Neuronal stem cell (in vitro differentiated cells): ENCODE measurements at regions not wholly inside any gene's neighbourhood (a gene's known extent, or its start where the extent isn't known, plus 50 kb on each side); places are given as distances from the start of the nearest gene placed in this dataset.

Experiments
- DNase-seq: peaks from one replicate; pipeline ENCODE4 v3.0.0-alpha.2; 2013; ENCODE audit warnings: low spot score
- H2AFZ ChIP-seq: one replicate; pipeline ENCODE4 v1.6.1; 2013; ENCODE audit warnings: mild to moderate bottlenecking, low read length, inconsistent platforms
- H2AK5ac ChIP-seq: 2 replicates; pipeline ENCODE4 v1.6.1; 2013; ENCODE audit warnings: low read depth, mild to moderate bottlenecking, inconsistent platforms, low read length, moderate library complexity, mixed read lengths
- H2BK120ac ChIP-seq: 2 replicates; pipeline ENCODE4 v1.6.1; 2013; ENCODE audit warnings: low read depth, mild to moderate bottlenecking, inconsistent platforms, low read length, moderate library complexity, mixed read lengths
- H2BK12ac ChIP-seq: one replicate; pipeline ENCODE4 v1.6.1; 2013; ENCODE audit warnings: low read length, inconsistent platforms
- H2BK15ac ChIP-seq: 2 replicates; pipeline ENCODE4 v1.6.1; 2013; ENCODE audit warnings: mild to moderate bottlenecking, low read length, inconsistent platforms, mixed read lengths
- H2BK5ac ChIP-seq: one replicate; pipeline ENCODE4 v1.6.1; 2013; ENCODE audit warnings: inconsistent platforms, mild to moderate bottlenecking, low read length, moderate library complexity
- H3K14ac ChIP-seq: one replicate; pipeline ENCODE4 v1.6.1; 2013; ENCODE audit warnings: low read length, inconsistent platforms
- H3K18ac ChIP-seq: 2 replicates; pipeline ENCODE4 v1.6.1; 2013; ENCODE audit warnings: low read length, inconsistent platforms
- H3K23ac ChIP-seq: 2 replicates; pipeline ENCODE4 v1.6.1; 2013; ENCODE audit warnings: low read depth, mild to moderate bottlenecking, mixed read lengths, low read length, inconsistent platforms; ENCODE audit not compliant: poor library complexity
- H3K27ac ChIP-seq: replicated peaks from 3 replicates; pipeline ENCODE4 v1.5.1; 2013; ENCODE audit warnings: low read length, inconsistent platforms
- H3K27me3 ChIP-seq, 3 experiments: 2 replicates each; pipeline ENCODE4 v1.6.1; 2013; ENCODE audit warnings: low read length in 3 of 3, mild to moderate bottlenecking in 2 of 3, inconsistent platforms in 1 of 3, low read depth in 1 of 3, mixed read lengths in 1 of 3, moderate library complexity in 1 of 3; ENCODE audit not compliant: control insufficient read depth in 3 of 3, insufficient read depth in 3 of 3
- H3K36me3 ChIP-seq, 2 donors: replicated peaks in 1 of 2; 2 replicates each; pipeline ENCODE4 v1.6.1; 2013; ENCODE audit warnings: low read length in 2 of 2; ENCODE audit not compliant: control insufficient read depth in 2 of 2, insufficient read depth in 2 of 2
- H3K4ac ChIP-seq: 2 replicates; pipeline ENCODE4 v1.6.1; 2013; ENCODE audit warnings: inconsistent platforms, mild to moderate bottlenecking, low read length, moderate library complexity
- H3K4me1 ChIP-seq, 2 donors: 1 replicate in 1 of 2; 2 replicates in 1 of 2; pipeline ENCODE4 v1.6.1; 2013; ENCODE audit warnings: low read length in 2 of 2, low read depth in 1 of 2; ENCODE audit not compliant: control insufficient read depth in 2 of 2, insufficient read depth in 1 of 2
- H3K4me2 ChIP-seq: one replicate; pipeline ENCODE4 v1.6.1; 2013; ENCODE audit warnings: mild to moderate bottlenecking, low read length, inconsistent platforms; ENCODE audit not compliant: insufficient read depth, poor library complexity, severe bottlenecking
- H3K4me3 ChIP-seq, 2 donors: 2 replicates each; pipeline ENCODE4 v1.5.1; 2013; ENCODE audit warnings: low read length in 2 of 2, mild to moderate bottlenecking in 2 of 2, inconsistent platforms in 1 of 2, moderate library complexity in 1 of 2
- H3K79me1 ChIP-seq: one replicate; pipeline ENCODE4 v1.6.1; 2013; ENCODE audit warnings: low read depth, mild to moderate bottlenecking, inconsistent platforms, low read length, moderate library complexity
- H3K9ac ChIP-seq: one replicate; pipeline ENCODE4 v1.6.1; 2013; ENCODE audit warnings: mild to moderate bottlenecking, low read depth, low read length, inconsistent platforms; ENCODE audit not compliant: poor library complexity
- H3K9me3 ChIP-seq, 2 donors: replicated peaks in 1 of 2; 2 replicates each; pipeline versions ENCODE3 to v1.6.1; 2013; ENCODE audit warnings: low read length in 2 of 2, mild to moderate bottlenecking in 2 of 2, inconsistent platforms in 1 of 2, low read depth in 1 of 2, mixed read lengths in 1 of 2, moderate library complexity in 1 of 2; ENCODE audit not compliant: control insufficient read depth in 2 of 2, insufficient read depth in 1 of 2
- H4K8ac ChIP-seq: one replicate; pipeline ENCODE4 v1.6.1; 2013; ENCODE audit warnings: low read depth, mild to moderate bottlenecking, inconsistent platforms, low read length, moderate library complexity
- H4K91ac ChIP-seq: one replicate; pipeline ENCODE4 v1.6.1; 2013; ENCODE audit warnings: low read length, low read depth, mild to moderate bottlenecking, inconsistent platforms; ENCODE audit not compliant: poor library complexity
- WGBS, 2 donors: extraction: QIAGEN DNeasy Blood & Tissue Kit; methylation state at CpG; one replicate each; pipeline ENCODE4 v1.1.7; 2013; ENCODE audit warnings: missing lambda C conversion rate in 2 of 2, mixed read lengths in 1 of 2; ENCODE audit not compliant: insufficient read length in 2 of 2, insufficient replicate concordance in 1 of 2; ENCODE audit errors: extremely low coverage in 2 of 2; 5-methylcytosine and 5-hydroxymethylcytosine counted together

- Histone ChIP-seq H2BK15ac (no peak overlapping the region), H4K8ac (no peak overlapping the region), H3K14ac (no peak overlapping the region), H3K4me2 (no peak overlapping the region), H2AFZ (peak overlapping the region; percentile 16), H2AK5ac (no peak overlapping the region), H2BK12ac (no peak overlapping the region), H3K4me3 (no peak overlapping the region), H4K91ac (no peak overlapping the region), H3K4ac (no peak overlapping the region), H3K4me1 (no peaks in the 10 kb centered on the region), H3K9me3 (no peaks in the 10 kb centered on the region), H3K9ac (no peak overlapping the region), H3K18ac (no peak overlapping the region), H3K23ac (no peak overlapping the region), H3K27ac (no peak overlapping the region), H3K36me3 (no peaks in the 10 kb centered on the region), H3K27me3 (no peaks in the 10 kb centered on the region), H2BK120ac (no peak overlapping the region), H2BK5ac (no peak overlapping the region), H3K79me1 (no peaks in the 10 kb centered on the region)
- no CpG with 5 or more reads among the region's 3 CpGs for WGBS, 2 donors
- no peak for DNase-seq
Measured at GRCh38 chr4:160928482-160928881, 1235.3 kb downstream of the FSTL5 start.

GRCh38 chr4:160947653-160948052 lies 1216.1 kb downstream of the FSTL5 start:
- Histone ChIP-seq H4K8ac (no peak overlapping the region), H3K27ac (no peak overlapping the region), H2AFZ (peak overlapping the region; percentile 62), H3K79me1 (no peaks in the 10 kb centered on the region), H3K36me3 (no peaks in the 10 kb centered on the region), H3K4me3 (no peak overlapping the region), H3K14ac (no peak overlapping the region), H2BK120ac (no peak overlapping the region), H4K91ac (no peak overlapping the region), H3K4ac (no peak overlapping the region), H2BK15ac (no peak overlapping the region), H3K23ac (no peak overlapping the region), H3K27me3 (no peaks in the 10 kb centered on the region), H2AK5ac (no peak overlapping the region), H2BK5ac (no peak overlapping the region), H3K4me1 (no peaks in the 10 kb centered on the region), H3K4me2 (no peak overlapping the region), H3K18ac (no peak overlapping the region), H2BK12ac (no peak overlapping the region), H3K9ac (no peak overlapping the region), H3K9me3 (no peaks in the 10 kb centered on the region)
- WGBS, 2 donors = no CpG with 5 or more reads among the region's 3 CpGs
- DNase-seq = no peak

GRCh38 chr4:160956875-160957274 lies 1206.9 kb downstream of the FSTL5 start:
- H2AFZ ChIP-seq = peak overlapping the region; percentile 22
- H3K36me3 ChIP-seq = no peaks in the 10 kb centered on the region
- H2BK12ac ChIP-seq = no peak overlapping the region
- no peak overlapping the region for H3K14ac ChIP-seq
- no peak overlapping the region for H2BK15ac ChIP-seq
- H3K23ac ChIP-seq = no peak overlapping the region
- no peak overlapping the region for H3K9ac ChIP-seq
- H4K91ac ChIP-seq = no peak overlapping the region
- no peak overlapping the region for H3K27ac ChIP-seq
- no peak overlapping the region for H3K18ac ChIP-seq
- H3K79me1 ChIP-seq = no peaks in the 10 kb centered on the region
- H3K9me3 ChIP-seq = no peaks in the 10 kb centered on the region
- no peak overlapping the region for H2AK5ac ChIP-seq
- no peak overlapping the region for H3K4me2 ChIP-seq
- no peak overlapping the region for H4K8ac ChIP-seq
- no peaks in the 10 kb centered on the region for H3K27me3 ChIP-seq
- no peaks in the 10 kb centered on the region for H3K4me1 ChIP-seq
- no peak overlapping the region for H3K4me3 ChIP-seq
- DNase-seq = no peak
- no peak overlapping the region for H2BK5ac ChIP-seq
- no peak overlapping the region for H2BK120ac ChIP-seq
- no peak overlapping the region for H3K4ac ChIP-seq

GRCh38 chr4:160969925-160970324 lies 1193.9 kb downstream of the FSTL5 start:
- no peaks in the 10 kb centered on the region for H3K27me3 ChIP-seq
- no peak for DNase-seq
- H3K4me3 ChIP-seq = no peak overlapping the region
- no peak overlapping the region for H2BK120ac ChIP-seq
- H3K79me1 ChIP-seq = no peaks in the 10 kb centered on the region
- no peak overlapping the region for H2BK12ac ChIP-seq
- H3K4me2 ChIP-seq = no peak overlapping the region
- H3K27ac ChIP-seq = no peak overlapping the region
- no peak overlapping the region for H3K9ac ChIP-seq
- no CpG with 5 or more reads among the region's 1 CpG for WGBS, 2 donors
- H3K4me1 ChIP-seq = no peaks in the 10 kb centered on the region
- no peak overlapping the region for H3K18ac ChIP-seq
- H2BK15ac ChIP-seq = no peak overlapping the region
- no peak overlapping the region for H4K91ac ChIP-seq
- H3K36me3 ChIP-seq = no peaks in the 10 kb centered on the region
- no peak overlapping the region for H3K14ac ChIP-seq
- no peak overlapping the region for H3K4ac ChIP-seq
- H2BK5ac ChIP-seq = no peak overlapping the region
- H3K9me3 ChIP-seq = no peaks in the 10 kb centered on the region
- H2AFZ ChIP-seq = no peak overlapping the region
- H3K23ac ChIP-seq = no peak overlapping the region
- no peak overlapping the region for H2AK5ac ChIP-seq
- H4K8ac ChIP-seq = no peak overlapping the region
